Muscle of leg (tissue), 3 donors: ENCODE measurements at regions not wholly inside any gene's neighbourhood (a gene's known extent, or its start where the extent isn't known, plus 50 kb on each side); places are given as distances from the start of the nearest gene placed in this dataset.

Experiments
- DNase-seq: peaks from one replicate; pipeline ENCODE4 v3.0.0; 2013
- H3K27ac ChIP-seq: one replicate; pipeline ENCODE4 v1.5.1; 2013; ENCODE audit warnings: mild to moderate bottlenecking, low read length, control low read depth
- H3K27me3 ChIP-seq: one replicate; pipeline ENCODE4 v1.6.1; 2013; ENCODE audit warnings: low read length; ENCODE audit not compliant: control insufficient read depth, insufficient read depth
- H3K36me3 ChIP-seq: one replicate; pipeline ENCODE4 v1.6.1; 2013; ENCODE audit warnings: low read length; ENCODE audit not compliant: control insufficient read depth, insufficient read depth
- H3K4me1 ChIP-seq: one replicate; pipeline ENCODE4 v1.6.1; 2013; ENCODE audit warnings: low read length; ENCODE audit not compliant: control insufficient read depth, insufficient read depth
- H3K4me3 ChIP-seq: one replicate; pipeline ENCODE4 v1.5.1; 2013; ENCODE audit warnings: low read length, control low read depth
- H3K9me3 ChIP-seq: replicated peaks from 2 replicates; pipeline ENCODE4 v1.6.1; 2013; ENCODE audit warnings: low read depth, low read length; ENCODE audit not compliant: control insufficient read depth
- WGBS: methylation state at CpG from one replicate; pipeline ENCODE4 v1.1.5; 2013; ENCODE audit warnings: missing lambda C conversion rate; ENCODE audit not compliant: insufficient coverage; 5-methylcytosine and 5-hydroxymethylcytosine counted together

DNA sequence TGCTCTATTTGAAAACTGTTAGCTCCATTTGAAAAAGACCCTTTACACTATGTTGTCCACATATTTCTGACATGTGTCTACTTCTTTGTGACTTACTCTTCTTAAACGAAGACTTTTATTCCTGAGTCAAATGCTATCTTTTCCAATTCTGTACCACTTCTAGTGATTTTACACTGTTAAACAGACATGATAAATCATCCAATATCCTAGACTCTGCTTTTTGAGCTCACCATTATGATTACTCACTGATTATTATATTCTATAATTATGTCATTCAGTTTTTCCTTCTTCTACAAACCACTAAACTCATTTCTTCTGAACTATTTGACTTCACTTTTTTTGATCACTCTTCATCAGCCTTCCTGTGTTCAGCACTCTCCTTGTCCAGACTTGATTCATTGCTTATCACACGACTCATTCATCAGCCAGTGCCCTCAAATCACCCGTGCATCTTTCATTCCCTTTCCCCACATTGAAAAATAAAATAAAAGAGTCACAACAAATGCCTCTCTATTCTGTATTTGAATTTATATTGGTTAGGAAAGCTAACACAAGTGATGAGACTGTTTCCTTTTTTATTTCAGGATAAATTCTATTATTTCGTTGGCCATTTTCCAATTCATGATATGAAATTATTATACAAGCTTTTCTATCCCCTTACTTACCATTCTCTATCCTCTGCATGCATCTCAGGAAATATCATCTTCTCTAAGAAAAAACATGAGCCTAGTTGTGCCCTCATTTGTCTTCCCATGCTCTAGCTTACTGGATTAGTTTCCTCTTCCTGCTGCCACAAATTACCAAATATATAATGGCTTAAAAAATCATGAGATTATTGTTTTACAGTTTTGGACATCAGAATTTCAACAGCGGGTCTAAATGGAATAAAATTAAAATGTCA, 1482.1 kb upstream of the MIR17HG start:
- H3K27me3 ChIP-seq = no peaks in the 10 kb centered on the region
- H3K9me3 ChIP-seq = no peaks in the 10 kb centered on the region
- no peaks in the 10 kb centered on the region for H3K36me3 ChIP-seq
- WGBS = 100% methylated on average over 1 of the region's 5 CpGs
- no peaks in the 10 kb centered on the region for H3K4me1 ChIP-seq
- no peak overlapping the region for H3K4me3 ChIP-seq
- no peak overlapping the region for H3K27ac ChIP-seq
- DNase-seq = no peak

GRCh38 chr13:89869312-89869711, 1478.2 kb upstream of the MIR17HG start:
- Histone ChIP-seq H3K4me1 (no peaks in the 10 kb centered on the region), H3K27me3 (no peaks in the 10 kb centered on the region), H3K4me3 (no peak overlapping the region), H3K36me3 (no peaks in the 10 kb centered on the region), H3K27ac (no peak overlapping the region), H3K9me3 (no peaks in the 10 kb centered on the region)
- DNase-seq = no peak
- WGBS = no CpG with 5 or more reads among the region's 1 CpG

GRCh38 chr13:89878904-89879303, 1468.6 kb upstream of the MIR17HG start:
- no peaks in the 10 kb centered on the region for H3K27me3 ChIP-seq

GRCh38 chr13:89880201-89880600, 1467.3 kb upstream of the MIR17HG start:
- no peak for DNase-seq
- no peak overlapping the region for H3K4me3 ChIP-seq
- 95% methylated on average over 13 of the region's 13 CpGs for WGBS
- no peaks in the 10 kb centered on the region for H3K9me3 ChIP-seq
- H3K4me1 ChIP-seq = no peaks in the 10 kb centered on the region
- no peaks in the 10 kb centered on the region for H3K27me3 ChIP-seq
- H3K36me3 ChIP-seq = no peaks in the 10 kb centered on the region
- no peak overlapping the region for H3K27ac ChIP-seq

More at GRCh38 chr13:89878904-89879303, 1468.6 kb upstream of the MIR17HG start:
- Histone ChIP-seq H3K9me3 (no peaks in the 10 kb centered on the region), H3K4me1 (no peaks in the 10 kb centered on the region), H3K4me3 (no peak overlapping the region), H3K27ac (no peak overlapping the region), H3K36me3 (no peaks in the 10 kb centered on the region)
- 71% methylated on average over 1 of the region's 1 CpG for WGBS
- no peak for DNase-seq

- no peaks in the 10 kb centered on the region for H3K9me3 ChIP-seq
- no peak overlapping the region for H3K27ac ChIP-seq
- no peak overlapping the region for H3K4me3 ChIP-seq
- no peak for DNase-seq
- H3K27me3 ChIP-seq = no peaks in the 10 kb centered on the region
- no peaks in the 10 kb centered on the region for H3K36me3 ChIP-seq
- 91% methylated on average over 35 of the region's 41 CpGs for WGBS
- H3K4me1 ChIP-seq = no peaks in the 10 kb centered on the region
Measured at GRCh38 chr13:89883893-89884448, 1463.5 kb upstream of the MIR17HG start.

GRCh38 chr13:89890806-89891205, 1456.7 kb upstream of the MIR17HG start:
- Histone ChIP-seq H3K27ac (no peak overlapping the region), H3K4me3 (no peak overlapping the region), H3K4me1 (no peaks in the 10 kb centered on the region), H3K27me3 (no peaks in the 10 kb centered on the region), H3K9me3 (no peaks in the 10 kb centered on the region), H3K36me3 (no peaks in the 10 kb centered on the region)
- DNase-seq = no peak

DNA sequence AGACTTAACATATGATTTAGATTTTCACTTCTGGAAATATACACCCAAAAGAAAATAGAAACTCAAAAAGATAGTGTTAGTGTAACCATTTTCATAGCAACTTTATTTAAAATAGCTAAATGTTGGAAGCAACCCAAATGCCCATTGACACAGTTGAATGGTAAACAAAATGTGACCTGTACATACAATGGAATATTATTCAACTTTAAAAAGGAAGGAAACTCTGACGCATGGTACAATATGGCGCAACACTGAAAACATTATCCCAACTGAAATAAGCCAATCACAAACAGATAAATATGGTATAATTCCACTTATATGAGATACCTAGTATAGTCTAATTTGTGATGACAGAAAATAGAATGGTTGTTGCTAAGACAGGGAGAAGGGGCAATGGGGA, 1456.1 kb upstream of the MIR17HG start:
- Histone ChIP-seq H3K36me3 (no peaks in the 10 kb centered on the region), H3K27ac (no peak overlapping the region), H3K9me3 (no peaks in the 10 kb centered on the region), H3K27me3 (no peaks in the 10 kb centered on the region), H3K4me3 (no peak overlapping the region), H3K4me1 (no peaks in the 10 kb centered on the region)
- WGBS = no CpG with 5 or more reads among the region's 2 CpGs
- no peak for DNase-seq

DNA sequence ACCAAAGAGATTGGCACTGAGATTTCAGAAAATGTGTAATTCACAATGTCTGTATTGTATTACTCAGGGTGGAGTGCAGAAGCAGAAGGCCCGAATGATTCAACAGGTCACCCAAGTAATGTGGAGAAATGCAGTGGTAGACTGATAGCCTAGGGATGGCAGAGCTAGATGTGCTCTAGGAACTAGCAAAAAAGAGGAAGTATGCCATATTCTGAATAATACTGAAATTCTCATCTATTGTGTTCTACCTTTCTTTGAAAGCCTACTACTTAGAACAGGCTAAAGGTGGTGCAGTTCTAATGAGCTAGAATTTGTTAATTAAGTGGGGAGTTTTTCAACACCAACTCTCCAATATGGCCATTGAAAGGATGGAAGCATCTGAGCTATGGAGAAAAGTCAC, 1449.8 kb upstream of the MIR17HG start:
- 88% methylated on average over 1 of the region's 1 CpG for WGBS
- no peak for DNase-seq
- no peaks in the 10 kb centered on the region for H3K4me1 ChIP-seq
- no peak overlapping the region for H3K27ac ChIP-seq
- no peaks in the 10 kb centered on the region for H3K9me3 ChIP-seq
- H3K36me3 ChIP-seq = no peaks in the 10 kb centered on the region
- H3K4me3 ChIP-seq = no peak overlapping the region
- H3K27me3 ChIP-seq = no peaks in the 10 kb centered on the region

DNA sequence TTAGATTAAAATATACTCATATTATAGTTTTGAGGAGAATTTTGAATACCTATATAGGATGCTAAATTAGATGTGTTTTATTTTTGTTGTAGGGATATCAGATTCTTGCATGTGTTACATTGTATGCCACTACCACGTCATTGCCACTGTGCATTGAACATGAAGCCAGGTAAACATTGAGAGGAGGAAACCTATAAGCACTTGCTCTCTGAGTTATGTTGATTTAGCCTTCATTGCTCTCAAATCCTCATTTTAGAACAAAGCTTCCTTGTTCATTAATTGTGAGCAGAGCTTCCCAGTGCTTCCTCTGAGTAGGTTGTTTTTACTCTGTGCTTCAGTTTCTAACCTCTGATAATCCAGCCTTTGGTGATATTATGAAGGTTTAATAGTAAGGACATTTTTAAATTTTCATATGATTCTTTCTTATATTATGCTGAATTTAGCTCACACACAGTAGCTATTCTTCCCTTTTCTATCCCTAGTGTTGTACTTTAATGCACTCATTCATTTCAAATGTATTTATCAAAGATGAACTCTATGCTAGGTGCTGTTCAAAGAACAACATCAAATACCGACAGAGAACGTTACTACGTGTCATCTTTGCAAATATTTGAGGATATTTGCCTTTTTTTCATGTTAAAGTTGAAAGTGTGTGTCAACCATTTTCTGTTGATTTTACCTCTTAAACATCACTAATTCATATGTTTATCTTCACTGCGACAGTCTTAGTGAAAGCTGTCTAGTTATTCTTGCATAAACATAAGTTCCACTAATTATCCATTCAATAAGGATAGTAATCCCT, 1448.0 kb upstream of the MIR17HG start:
- H3K4me1 ChIP-seq = no peaks in the 10 kb centered on the region
- no CpG with 5 or more reads among the region's 5 CpGs for WGBS
- DNase-seq = no peak
- H3K4me3 ChIP-seq = no peak overlapping the region
- no peaks in the 10 kb centered on the region for H3K27me3 ChIP-seq
- no peak overlapping the region for H3K27ac ChIP-seq
- no peaks in the 10 kb centered on the region for H3K9me3 ChIP-seq
- H3K36me3 ChIP-seq = no peaks in the 10 kb centered on the region

GRCh38 chr13:89900104-89900765, 1447.3 kb upstream of the MIR17HG start:
- peak; percentile 85 for DNase-seq
- 33% methylated on average over 1 of the region's 5 CpGs for WGBS
- H3K36me3 ChIP-seq = no peaks in the 10 kb centered on the region
- H3K27ac ChIP-seq = peak overlapping the region; percentile 40
- H3K27me3 ChIP-seq = no peaks in the 10 kb centered on the region
- no peak overlapping the region for H3K4me3 ChIP-seq
- H3K4me1 ChIP-seq = no peaks in the 10 kb centered on the region
- H3K9me3 ChIP-seq = no peaks in the 10 kb centered on the region
